HL-60 (cell line): ENCODE measurements at regions not wholly inside any gene's neighbourhood (a gene's known extent, or its start where the extent isn't known, plus 50 kb on each side); places are given as distances from the start of the nearest gene placed in this dataset.

Source experiments
- TF ChIP-seq, protein P1 (sequence below): IDR thresholded peaks from 2 replicates; pipeline ENCODE4 v1.6.1; 2012; ENCODE audit warnings: low read depth; ENCODE audit not compliant: insufficient replicate concordance
- TF ChIP-seq, protein P2 (sequence below): IDR thresholded peaks from one replicate; pipeline ENCODE4 v1.5.1; 2011; ENCODE audit warnings: low read length, control low read depth, inconsistent platforms; ENCODE audit not compliant: insufficient read depth

- TF ChIP-seq, protein P1, sequence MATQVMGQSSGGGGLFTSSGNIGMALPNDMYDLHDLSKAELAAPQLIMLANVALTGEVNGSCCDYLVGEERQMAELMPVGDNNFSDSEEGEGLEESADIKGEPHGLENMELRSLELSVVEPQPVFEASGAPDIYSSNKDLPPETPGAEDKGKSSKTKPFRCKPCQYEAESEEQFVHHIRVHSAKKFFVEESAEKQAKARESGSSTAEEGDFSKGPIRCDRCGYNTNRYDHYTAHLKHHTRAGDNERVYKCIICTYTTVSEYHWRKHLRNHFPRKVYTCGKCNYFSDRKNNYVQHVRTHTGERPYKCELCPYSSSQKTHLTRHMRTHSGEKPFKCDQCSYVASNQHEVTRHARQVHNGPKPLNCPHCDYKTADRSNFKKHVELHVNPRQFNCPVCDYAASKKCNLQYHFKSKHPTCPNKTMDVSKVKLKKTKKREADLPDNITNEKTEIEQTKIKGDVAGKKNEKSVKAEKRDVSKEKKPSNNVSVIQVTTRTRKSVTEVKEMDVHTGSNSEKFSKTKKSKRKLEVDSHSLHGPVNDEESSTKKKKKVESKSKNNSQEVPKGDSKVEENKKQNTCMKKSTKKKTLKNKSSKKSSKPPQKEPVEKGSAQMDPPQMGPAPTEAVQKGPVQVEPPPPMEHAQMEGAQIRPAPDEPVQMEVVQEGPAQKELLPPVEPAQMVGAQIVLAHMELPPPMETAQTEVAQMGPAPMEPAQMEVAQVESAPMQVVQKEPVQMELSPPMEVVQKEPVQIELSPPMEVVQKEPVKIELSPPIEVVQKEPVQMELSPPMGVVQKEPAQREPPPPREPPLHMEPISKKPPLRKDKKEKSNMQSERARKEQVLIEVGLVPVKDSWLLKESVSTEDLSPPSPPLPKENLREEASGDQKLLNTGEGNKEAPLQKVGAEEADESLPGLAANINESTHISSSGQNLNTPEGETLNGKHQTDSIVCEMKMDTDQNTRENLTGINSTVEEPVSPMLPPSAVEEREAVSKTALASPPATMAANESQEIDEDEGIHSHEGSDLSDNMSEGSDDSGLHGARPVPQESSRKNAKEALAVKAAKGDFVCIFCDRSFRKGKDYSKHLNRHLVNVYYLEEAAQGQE, result no peak
- TF ChIP-seq, protein P2, sequence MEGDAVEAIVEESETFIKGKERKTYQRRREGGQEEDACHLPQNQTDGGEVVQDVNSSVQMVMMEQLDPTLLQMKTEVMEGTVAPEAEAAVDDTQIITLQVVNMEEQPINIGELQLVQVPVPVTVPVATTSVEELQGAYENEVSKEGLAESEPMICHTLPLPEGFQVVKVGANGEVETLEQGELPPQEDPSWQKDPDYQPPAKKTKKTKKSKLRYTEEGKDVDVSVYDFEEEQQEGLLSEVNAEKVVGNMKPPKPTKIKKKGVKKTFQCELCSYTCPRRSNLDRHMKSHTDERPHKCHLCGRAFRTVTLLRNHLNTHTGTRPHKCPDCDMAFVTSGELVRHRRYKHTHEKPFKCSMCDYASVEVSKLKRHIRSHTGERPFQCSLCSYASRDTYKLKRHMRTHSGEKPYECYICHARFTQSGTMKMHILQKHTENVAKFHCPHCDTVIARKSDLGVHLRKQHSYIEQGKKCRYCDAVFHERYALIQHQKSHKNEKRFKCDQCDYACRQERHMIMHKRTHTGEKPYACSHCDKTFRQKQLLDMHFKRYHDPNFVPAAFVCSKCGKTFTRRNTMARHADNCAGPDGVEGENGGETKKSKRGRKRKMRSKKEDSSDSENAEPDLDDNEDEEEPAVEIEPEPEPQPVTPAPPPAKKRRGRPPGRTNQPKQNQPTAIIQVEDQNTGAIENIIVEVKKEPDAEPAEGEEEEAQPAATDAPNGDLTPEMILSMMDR, result no peak
Measured at GRCh38 chr2:120809609-120810440, 74.2 kb downstream of the GLI2 start.
